ACC112 (cell line): ENCODE measurements at regions not wholly inside any gene's neighbourhood (a gene's known extent, or its start where the extent isn't known, plus 50 kb on each side); places are given as distances from the start of the nearest gene placed in this dataset.

Source experiments
- H2AFZ ChIP-seq: fragments of 200-600 bp; sonication (generic); one replicate; pipeline ENCODE4 v1.6.0; 2017; ENCODE audit warnings: antibody characterized with exemption, low read length; ENCODE audit not compliant: unreplicated experiment
- H3K27ac ChIP-seq: fragments of 200-600 bp; sonication (generic); 2 replicates; pipeline ENCODE4 v1.5.1; 2014; ENCODE audit warnings: low read depth, mild to moderate bottlenecking, antibody characterized with exemption, low read length, moderate library complexity
- H3K27me3 ChIP-seq: fragments of 200-600 bp; sonication (generic); 2 replicates; pipeline ENCODE4 v1.6.1; 2014; ENCODE audit warnings: mild to moderate bottlenecking, antibody characterized with exemption, low read length, moderate library complexity, mixed read lengths; ENCODE audit not compliant: insufficient read depth
- H3K36me3 ChIP-seq: fragments of 200-600 bp; sonication (generic); 2 replicates; pipeline ENCODE4 v1.6.1; 2016; ENCODE audit warnings: mild to moderate bottlenecking, antibody characterized with exemption, low read length, moderate library complexity, mixed read lengths; ENCODE audit not compliant: insufficient read depth
- H3K4me1 ChIP-seq: fragments of 200-600 bp; sonication (generic); one replicate; pipeline ENCODE4 v1.6.1; 2016; ENCODE audit warnings: low read length, mixed read lengths; ENCODE audit not compliant: insufficient read depth, unreplicated experiment, control insufficient read depth
- H3K4me3 ChIP-seq: fragments of 200-600 bp; sonication (generic); 2 replicates; pipeline ENCODE4 v1.5.1; 2014; ENCODE audit warnings: mild to moderate bottlenecking, low read depth, low read length
- H3K79me2 ChIP-seq: fragments of 200-600 bp; sonication (generic); one replicate; pipeline ENCODE4 v1.6.0; 2016; ENCODE audit warnings: low read length; ENCODE audit not compliant: control insufficient read depth, unreplicated experiment, insufficient read depth

- no peak overlapping the region for H3K27ac ChIP-seq
- no peaks in the 10 kb centered on the region for H3K79me2 ChIP-seq
- H2AFZ ChIP-seq, result no peak overlapping the region
- no peaks in the 10 kb centered on the region for H3K4me1 ChIP-seq
- no peaks in the 10 kb centered on the region for H3K27me3 ChIP-seq
- H3K4me3 ChIP-seq, result no peak overlapping the region
- H3K36me3 ChIP-seq, result no peaks in the 10 kb centered on the region
Observed at GRCh38 chr16:79874391-79874790, 273.9 kb upstream of the MAF start.

- H3K27ac ChIP-seq, result no peak overlapping the region
- no peaks in the 10 kb centered on the region for H3K4me1 ChIP-seq
- H3K27me3 ChIP-seq, result no peaks in the 10 kb centered on the region
- no peaks in the 10 kb centered on the region for H3K36me3 ChIP-seq
- no peaks in the 10 kb centered on the region for H3K79me2 ChIP-seq
- H3K4me3 ChIP-seq, result no peak overlapping the region
- H2AFZ ChIP-seq, result no peak overlapping the region
Observed at GRCh38 chr16:79873825-79874224, 273.3 kb upstream of the MAF start.

GRCh38 chr16:79871906-79872305 is 271.4 kb upstream of the MAF start:
- Histone ChIP-seq H2AFZ (no peak overlapping the region), H3K36me3 (no peaks in the 10 kb centered on the region), H3K4me1 (no peaks in the 10 kb centered on the region), H3K4me3 (no peak overlapping the region), H3K27ac (no peak overlapping the region), H3K27me3 (no peaks in the 10 kb centered on the region), H3K79me2 (no peaks in the 10 kb centered on the region)

- Histone ChIP-seq H3K4me3 (no peak overlapping the region), H3K27ac (no peak overlapping the region), H3K36me3 (no peaks in the 10 kb centered on the region), H3K27me3 (no peaks in the 10 kb centered on the region), H3K4me1 (no peaks in the 10 kb centered on the region), H3K79me2 (no peaks in the 10 kb centered on the region), H2AFZ (no peak overlapping the region)
Observed at GRCh38 chr16:79870016-79870886, 269.7 kb upstream of the MAF start.

GRCh38 chr16:79869304-79870015 is 268.9 kb upstream of the MAF start:
- Histone ChIP-seq H3K79me2 (no peaks in the 10 kb centered on the region), H3K36me3 (no peaks in the 10 kb centered on the region), H3K27ac (no peak overlapping the region), H3K4me3 (no peak overlapping the region), H3K4me1 (no peaks in the 10 kb centered on the region), H3K27me3 (no peaks in the 10 kb centered on the region), H2AFZ (no peak overlapping the region)

GRCh38 chr16:79868841-79869240 is 268.3 kb upstream of the MAF start:
- Histone ChIP-seq H3K4me3 (no peak overlapping the region), H3K27me3 (no peaks in the 10 kb centered on the region), H3K79me2 (no peaks in the 10 kb centered on the region), H3K4me1 (no peaks in the 10 kb centered on the region), H3K36me3 (no peaks in the 10 kb centered on the region), H3K27ac (no peak overlapping the region), H2AFZ (no peak overlapping the region)

- no peaks in the 10 kb centered on the region for H3K36me3 ChIP-seq
- no peaks in the 10 kb centered on the region for H3K27me3 ChIP-seq
- H2AFZ ChIP-seq, result no peak overlapping the region
- H3K79me2 ChIP-seq, result no peaks in the 10 kb centered on the region
- no peak overlapping the region for H3K27ac ChIP-seq
- H3K4me1 ChIP-seq, result no peaks in the 10 kb centered on the region
- no peak overlapping the region for H3K4me3 ChIP-seq
Observed at GRCh38 chr16:79867425-79867997, 267.0 kb upstream of the MAF start.

- no peaks in the 10 kb centered on the region for H3K4me1 ChIP-seq
- no peak overlapping the region for H3K27ac ChIP-seq
- H3K27me3 ChIP-seq, result no peaks in the 10 kb centered on the region
- H3K36me3 ChIP-seq, result no peaks in the 10 kb centered on the region
- no peak overlapping the region for H2AFZ ChIP-seq
- no peaks in the 10 kb centered on the region for H3K79me2 ChIP-seq
- no peak overlapping the region for H3K4me3 ChIP-seq
Observed at GRCh38 chr16:79865918-79866317, 265.4 kb upstream of the MAF start.

- no peak overlapping the region for H3K4me3 ChIP-seq
- no peaks in the 10 kb centered on the region for H3K27me3 ChIP-seq
- H3K36me3 ChIP-seq, result no peaks in the 10 kb centered on the region
- H3K4me1 ChIP-seq, result no peaks in the 10 kb centered on the region
- no peak overlapping the region for H3K27ac ChIP-seq
- no peaks in the 10 kb centered on the region for H3K79me2 ChIP-seq
- no peak overlapping the region for H2AFZ ChIP-seq
Observed at GRCh38 chr16:79864781-79865391, 264.3 kb upstream of the MAF start.

GRCh38 chr16:79864032-79864780 is 263.7 kb upstream of the MAF start:
- no peaks in the 10 kb centered on the region for H3K79me2 ChIP-seq
- H3K4me3 ChIP-seq, result no peak overlapping the region
- no peaks in the 10 kb centered on the region for H3K27me3 ChIP-seq
- H3K27ac ChIP-seq, result no peak overlapping the region
- H3K36me3 ChIP-seq, result no peaks in the 10 kb centered on the region
- no peak overlapping the region for H2AFZ ChIP-seq
- H3K4me1 ChIP-seq, result no peaks in the 10 kb centered on the region
